Loucy (cell line): ENCODE measurements at regions not wholly inside any gene's neighbourhood (a gene's known extent, or its start where the extent isn't known, plus 50 kb on each side); places are given as distances from the start of the nearest gene placed in this dataset.

ENCODE experiments used
- H2AFZ ChIP-seq: fragments of 200-600 bp; sonication (generic); 2 replicates; pipeline ENCODE4 v1.6.0; 2016; ENCODE audit warnings: antibody characterized with exemption, mild to moderate bottlenecking, low read length, moderate library complexity
- H3F3A ChIP-seq: fragments of 200-600 bp; 2 replicates; pipeline ENCODE4 v1.6.0; 2016; ENCODE audit warnings: antibody characterized with exemption, low read depth, mild to moderate bottlenecking
- H3K27me3 ChIP-seq: fragments of 200-600 bp; sonication (generic); 2 replicates; pipeline ENCODE4 v1.6.1; 2014; ENCODE audit warnings: low read length, mild to moderate bottlenecking; ENCODE audit not compliant: insufficient read depth, poor library complexity, severe bottlenecking
- H3K36me3 ChIP-seq: fragments of 200-600 bp; sonication (generic); 2 replicates; pipeline ENCODE4 v1.6.1; 2016; ENCODE audit warnings: low read length; ENCODE audit not compliant: insufficient read depth
- H3K4me1 ChIP-seq: fragments of 200-600 bp; sonication (generic); 2 replicates; pipeline ENCODE4 v1.5.1; 2014; ENCODE audit warnings: low read length, mild to moderate bottlenecking; ENCODE audit not compliant: insufficient read depth, poor library complexity, severe bottlenecking
- H3K4me2 ChIP-seq: fragments of 200-600 bp; sonication (generic); 2 replicates; pipeline ENCODE4 v1.6.0; 2014; ENCODE audit warnings: antibody characterized with exemption, low read length, low read depth, mild to moderate bottlenecking; ENCODE audit not compliant: poor library complexity, severe bottlenecking
- H3K4me3 ChIP-seq: fragments of 200-600 bp; sonication (generic); 2 replicates; pipeline ENCODE4 v1.5.1; 2014; ENCODE audit warnings: low read length, mild to moderate bottlenecking, mixed read lengths; ENCODE audit not compliant: poor library complexity, severe bottlenecking
- H3K79me2 ChIP-seq: fragments of 200-600 bp; sonication (generic); 2 replicates; pipeline ENCODE4 v1.6.1; 2014; ENCODE audit warnings: low read length; ENCODE audit not compliant: insufficient read depth
- H3K9ac ChIP-seq: fragments of 200-600 bp; sonication (generic); 2 replicates; pipeline ENCODE4 v1.6.0; 2014; ENCODE audit warnings: mild to moderate bottlenecking, low read depth, low read length, moderate library complexity; ENCODE audit not compliant: poor library complexity, severe bottlenecking
- H3K9me2 ChIP-seq: fragments of 200-600 bp; sonication (generic); replicated peaks from 2 replicates; pipeline ENCODE4 v1.6.1; 2016; ENCODE audit warnings: low read depth, low read length, mixed read lengths
- H3K9me3 ChIP-seq: fragments of 200-600 bp; sonication (generic); 2 replicates; pipeline ENCODE4 v1.6.1; 2014; ENCODE audit warnings: mild to moderate bottlenecking, antibody characterized with exemption, low read length, low read depth; ENCODE audit not compliant: insufficient read depth
- H4K20me1 ChIP-seq: fragments of 200-600 bp; sonication (generic); 2 replicates; pipeline ENCODE4 v1.6.0; 2014; ENCODE audit warnings: antibody characterized with exemption, low read length, mild to moderate bottlenecking; ENCODE audit not compliant: insufficient read depth, poor library complexity, severe bottlenecking
- CTCF ChIP-seq: fragments of 200-600 bp; sonication (generic); conservative IDR thresholded peaks from 2 replicates; pipeline ENCODE4 v1.5.1; 2014; ENCODE audit warnings: mild to moderate bottlenecking, antibody characterized with exemption, low read length
- EZH2phosphoT487 ChIP-seq: fragments of 200-600 bp; IDR thresholded peaks from 2 replicates; pipeline ENCODE4 v1.6.1; 2018; ENCODE audit warnings: antibody characterized with exemption, mild to moderate bottlenecking, moderate library complexity, borderline replicate concordance

- Histone ChIP-seq H3K4me1 (no peaks in the 10 kb centered on the region), H3F3A (no peaks in the 10 kb centered on the region), H3K4me3 (no peak overlapping the region), H3K4me2 (no peak overlapping the region), H3K9me3 (no peaks in the 10 kb centered on the region), H3K79me2 (no peaks in the 10 kb centered on the region), H3K9ac (no peak overlapping the region), H3K27me3 (no peaks in the 10 kb centered on the region), H4K20me1 (no peaks in the 10 kb centered on the region), H3K36me3 (no peaks in the 10 kb centered on the region), H2AFZ (no peak overlapping the region), H3K9me2 (no peaks in the 10 kb centered on the region)
- TF ChIP-seq EZH2phosphoT487 (no peak), CTCF (no peak)
Observed at GRCh38 chr13:68850160-68850559, 1257.5 kb upstream of the ATXN8OS start.

GRCh38 chr13:68846663-68847062 is 1261.0 kb upstream of the ATXN8OS start:
- TF ChIP-seq EZH2phosphoT487 = no peak
- TF ChIP-seq CTCF = no peak
- Histone ChIP-seq H4K20me1 (no peaks in the 10 kb centered on the region), H3K4me3 (no peak overlapping the region), H3K4me2 (no peak overlapping the region), H3F3A (no peaks in the 10 kb centered on the region), H2AFZ (no peak overlapping the region), H3K9me2 (no peaks in the 10 kb centered on the region), H3K79me2 (no peaks in the 10 kb centered on the region), H3K9ac (no peak overlapping the region), H3K36me3 (no peaks in the 10 kb centered on the region), H3K27me3 (no peaks in the 10 kb centered on the region), H3K9me3 (no peaks in the 10 kb centered on the region), H3K4me1 (no peaks in the 10 kb centered on the region)

- Histone ChIP-seq H3K79me2 (no peaks in the 10 kb centered on the region), H3K27me3 (no peaks in the 10 kb centered on the region), H3F3A (no peaks in the 10 kb centered on the region), H3K9me3 (no peaks in the 10 kb centered on the region), H3K36me3 (no peaks in the 10 kb centered on the region), H4K20me1 (no peaks in the 10 kb centered on the region), H3K4me2 (no peak overlapping the region), H3K4me1 (no peaks in the 10 kb centered on the region), H3K4me3 (no peak overlapping the region), H3K9ac (no peak overlapping the region), H2AFZ (no peak overlapping the region), H3K9me2 (no peaks in the 10 kb centered on the region)
- TF ChIP-seq CTCF = no peak
- TF ChIP-seq EZH2phosphoT487 = no peak
Observed at GRCh38 chr13:68834375-68834774, 1273.3 kb upstream of the ATXN8OS start.
